K562 (cell line): ENCODE measurements at regions not wholly inside any gene's neighbourhood (a gene's known extent, or its start where the extent isn't known, plus 50 kb on each side); places are given as distances from the start of the nearest gene placed in this dataset.

Experiments
- ATF7 ChIP-seq: fragments of 450-650 bp; IDR thresholded peaks from 2 replicates; pipeline ENCODE4 v1.7.1; 2014; ENCODE audit warnings: mild to moderate bottlenecking, moderate library complexity
- FOXK1 ChIP-seq: sonication (generic); formaldehyde crosslinking; IDR thresholded peaks from 2 replicates; pipeline ENCODE4 v1.8.0; 2022; ENCODE audit warnings: missing genetic modification reagents, mild to moderate bottlenecking, borderline replicate concordance
- GTF2E2 ChIP-seq: fragments of 200-800 bp; sonication (Bioruptor generic); IDR thresholded peaks from 2 replicates; pipeline ENCODE4 v1.6.1; 2016; ENCODE audit warnings: missing genetic modification characterization, missing compliant biosample characterization
- HDAC2 ChIP-seq: fragments of 450-650 bp; IDR thresholded peaks from 2 replicates; pipeline ENCODE4 v1.6.1; 2016; ENCODE audit warnings: mild to moderate bottlenecking
- HIVEP1 ChIP-seq: fragments of 250-450 bp; sonication (Bioruptor Pico); IDR thresholded peaks from 2 replicates; pipeline ENCODE4 v1.4.0; 2020; ENCODE audit warnings: mild to moderate bottlenecking
- HMG20B ChIP-seq: fragments of 250-450 bp; sonication (Bioruptor Pico); IDR thresholded peaks from 2 replicates; pipeline ENCODE4 v1.5.0; 2021; ENCODE audit warnings: mild to moderate bottlenecking
- ZNF146 ChIP-seq: IDR thresholded peaks from one replicate; pipeline ENCODE4 v1.6.1; 2018; ENCODE audit warnings: missing compliant biosample characterization; ENCODE audit not compliant: unreplicated experiment
- TF ChIP-seq, protein P1 (sequence below), 2 experiments: fragments of 200-800 bp in 1 of 2; sonication (Bioruptor generic) in 1 of 2; sonication (generic) in 1 of 2; formaldehyde crosslinking in 1 of 2; IDR thresholded peaks in 1 of 2; conservative IDR thresholded peaks in 1 of 2; 2 replicates each; pipeline versions ENCODE4 v1.5.0 to v1.6.1; 2016 to 2020; ENCODE audit warnings: missing compliant biosample characterization in 1 of 2, missing genetic modification characterization in 1 of 2, missing genetic modification reagents in 1 of 2
- TF ChIP-seq, protein P2 (sequence below): sonication (generic); formaldehyde crosslinking; IDR thresholded peaks from 2 replicates; pipeline ENCODE4 v1.8.1; 2022; ENCODE audit warnings: missing genetic modification reagents
- TF ChIP-seq, protein P3 (sequence below): IDR thresholded peaks from 2 replicates; pipeline ENCODE4 v1.6.1; 2012; ENCODE audit warnings: low read depth, low read length, improper control_type of control experiment, borderline replicate concordance
- TF ChIP-seq, protein P4 (sequence below): fragments of 250-450 bp; sonication (Bioruptor Pico); IDR thresholded peaks from 2 replicates; pipeline ENCODE4 v1.4.0; 2020; ENCODE audit warnings: mild to moderate bottlenecking, moderate library complexity
- TF ChIP-seq, protein P5 (sequence below): sonication (generic); formaldehyde crosslinking; IDR thresholded peaks from 2 replicates; pipeline ENCODE4 v1.8.1; 2023; ENCODE audit warnings: mild to moderate bottlenecking, missing genetic modification reagents
- TF ChIP-seq, protein P6 (sequence below): fragments of 450-650 bp; IDR thresholded peaks from 2 replicates; pipeline ENCODE4 v1.6.1; 2014; ENCODE audit warnings: low read depth, mild to moderate bottlenecking, moderate library complexity, borderline replicate concordance

DNA sequence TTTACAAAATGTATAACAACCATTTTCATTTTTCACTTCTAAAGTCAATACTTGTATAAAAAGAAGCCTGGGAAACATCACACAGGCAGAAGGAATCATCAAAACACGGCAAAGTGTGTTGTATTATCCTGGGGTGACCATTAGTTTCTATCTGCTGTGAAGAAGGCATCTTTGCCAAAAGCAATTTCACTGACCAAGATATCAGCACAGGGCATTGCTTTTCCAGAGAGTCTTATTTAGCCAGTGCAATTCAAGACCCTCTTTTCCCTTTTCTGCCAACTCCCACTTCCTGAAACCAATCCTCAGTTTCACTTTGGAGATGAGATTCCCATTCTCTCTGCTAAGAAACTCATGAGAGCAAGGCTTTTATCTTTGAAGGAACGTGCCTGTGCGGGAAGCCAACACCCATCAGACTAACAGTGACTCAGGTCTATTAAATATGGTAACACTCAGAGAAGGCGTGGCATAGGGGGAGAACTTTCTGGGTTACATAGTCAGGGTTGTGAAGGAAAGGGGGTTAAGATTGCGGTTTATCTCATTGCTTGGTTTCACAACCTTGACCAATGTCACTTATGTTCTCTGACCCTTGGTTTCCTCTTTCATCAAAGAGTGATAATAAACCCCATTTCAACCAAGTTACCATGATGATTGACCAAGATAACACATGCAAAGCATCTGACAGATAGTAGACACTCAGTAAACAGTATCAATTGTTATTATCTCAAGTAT, 666.9 kb upstream of the KLF4 start (continued):
- TF ChIP-seq, protein P1, sequence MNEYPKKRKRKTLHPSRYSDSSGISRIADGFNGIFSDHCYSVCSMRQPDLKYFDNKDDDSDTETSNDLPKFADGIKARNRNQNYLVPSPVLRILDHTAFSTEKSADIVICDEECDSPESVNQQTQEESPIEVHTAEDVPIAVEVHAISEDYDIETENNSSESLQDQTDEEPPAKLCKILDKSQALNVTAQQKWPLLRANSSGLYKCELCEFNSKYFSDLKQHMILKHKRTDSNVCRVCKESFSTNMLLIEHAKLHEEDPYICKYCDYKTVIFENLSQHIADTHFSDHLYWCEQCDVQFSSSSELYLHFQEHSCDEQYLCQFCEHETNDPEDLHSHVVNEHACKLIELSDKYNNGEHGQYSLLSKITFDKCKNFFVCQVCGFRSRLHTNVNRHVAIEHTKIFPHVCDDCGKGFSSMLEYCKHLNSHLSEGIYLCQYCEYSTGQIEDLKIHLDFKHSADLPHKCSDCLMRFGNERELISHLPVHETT (CRISPR knock-in tag; conservative IDR thresholded peaks at IDR 0.05 in 1 of 2, IDR thresholded peaks at IDR 0.05 in 1 of 2) = no peak
- TF ChIP-seq, protein P2, sequence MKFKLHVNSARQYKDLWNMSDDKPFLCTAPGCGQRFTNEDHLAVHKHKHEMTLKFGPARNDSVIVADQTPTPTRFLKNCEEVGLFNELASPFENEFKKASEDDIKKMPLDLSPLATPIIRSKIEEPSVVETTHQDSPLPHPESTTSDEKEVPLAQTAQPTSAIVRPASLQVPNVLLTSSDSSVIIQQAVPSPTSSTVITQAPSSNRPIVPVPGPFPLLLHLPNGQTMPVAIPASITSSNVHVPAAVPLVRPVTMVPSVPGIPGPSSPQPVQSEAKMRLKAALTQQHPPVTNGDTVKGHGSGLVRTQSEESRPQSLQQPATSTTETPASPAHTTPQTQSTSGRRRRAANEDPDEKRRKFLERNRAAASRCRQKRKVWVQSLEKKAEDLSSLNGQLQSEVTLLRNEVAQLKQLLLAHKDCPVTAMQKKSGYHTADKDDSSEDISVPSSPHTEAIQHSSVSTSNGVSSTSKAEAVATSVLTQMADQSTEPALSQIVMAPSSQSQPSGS (CRISPR knock-in tag) = no peak
- TF ChIP-seq HDAC2 (peak; percentile 78), ATF7 (no peak; the same call in 1 of the 2 replicates), HMG20B (no peak), FOXK1 (CRISPR knock-in tag) (no peak), GTF2E2 (no peak), ZNF146 (CRISPR knock-in tag) (no peak), HIVEP1 (no peak)
- TF ChIP-seq, protein P3, sequence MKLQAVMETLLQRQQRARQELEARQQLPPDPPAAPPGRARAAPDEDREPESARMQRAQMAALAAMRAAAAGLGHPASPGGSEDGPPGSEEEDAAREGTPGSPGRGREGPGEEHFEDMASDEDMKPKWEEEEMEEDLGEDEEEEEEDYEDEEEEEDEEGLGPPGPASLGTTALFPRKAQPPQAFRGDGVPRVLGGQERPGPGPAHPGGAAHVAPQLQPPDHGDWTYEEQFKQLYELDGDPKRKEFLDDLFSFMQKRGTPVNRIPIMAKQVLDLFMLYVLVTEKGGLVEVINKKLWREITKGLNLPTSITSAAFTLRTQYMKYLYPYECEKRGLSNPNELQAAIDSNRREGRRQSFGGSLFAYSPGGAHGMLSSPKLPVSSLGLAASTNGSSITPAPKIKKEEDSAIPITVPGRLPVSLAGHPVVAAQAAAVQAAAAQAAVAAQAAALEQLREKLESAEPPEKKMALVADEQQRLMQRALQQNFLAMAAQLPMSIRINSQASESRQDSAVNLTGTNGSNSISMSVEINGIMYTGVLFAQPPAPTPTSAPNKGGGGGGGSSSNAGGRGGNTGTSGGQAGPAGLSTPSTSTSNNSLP = peak; percentile 51; the same call in 1 of the 2 replicates
- TF ChIP-seq, protein P4, sequence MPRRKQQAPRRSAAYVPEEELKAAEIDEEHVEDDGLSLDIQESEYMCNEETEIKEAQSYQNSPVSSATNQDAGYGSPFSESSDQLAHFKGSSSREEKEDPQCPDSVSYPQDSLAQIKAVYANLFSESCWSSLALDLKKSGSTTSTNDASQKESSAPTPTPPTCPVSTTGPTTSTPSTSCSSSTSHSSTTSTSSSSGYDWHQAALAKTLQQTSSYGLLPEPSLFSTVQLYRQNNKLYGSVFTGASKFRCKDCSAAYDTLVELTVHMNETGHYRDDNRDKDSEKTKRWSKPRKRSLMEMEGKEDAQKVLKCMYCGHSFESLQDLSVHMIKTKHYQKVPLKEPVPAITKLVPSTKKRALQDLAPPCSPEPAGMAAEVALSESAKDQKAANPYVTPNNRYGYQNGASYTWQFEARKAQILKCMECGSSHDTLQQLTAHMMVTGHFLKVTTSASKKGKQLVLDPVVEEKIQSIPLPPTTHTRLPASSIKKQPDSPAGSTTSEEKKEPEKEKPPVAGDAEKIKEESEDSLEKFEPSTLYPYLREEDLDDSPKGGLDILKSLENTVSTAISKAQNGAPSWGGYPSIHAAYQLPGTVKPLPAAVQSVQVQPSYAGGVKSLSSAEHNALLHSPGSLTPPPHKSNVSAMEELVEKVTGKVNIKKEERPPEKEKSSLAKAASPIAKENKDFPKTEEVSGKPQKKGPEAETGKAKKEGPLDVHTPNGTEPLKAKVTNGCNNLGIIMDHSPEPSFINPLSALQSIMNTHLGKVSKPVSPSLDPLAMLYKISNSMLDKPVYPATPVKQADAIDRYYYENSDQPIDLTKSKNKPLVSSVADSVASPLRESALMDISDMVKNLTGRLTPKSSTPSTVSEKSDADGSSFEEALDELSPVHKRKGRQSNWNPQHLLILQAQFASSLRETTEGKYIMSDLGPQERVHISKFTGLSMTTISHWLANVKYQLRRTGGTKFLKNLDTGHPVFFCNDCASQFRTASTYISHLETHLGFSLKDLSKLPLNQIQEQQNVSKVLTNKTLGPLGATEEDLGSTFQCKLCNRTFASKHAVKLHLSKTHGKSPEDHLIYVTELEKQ (CRISPR knock-in tag) = no peak
- TF ChIP-seq, protein P5, sequence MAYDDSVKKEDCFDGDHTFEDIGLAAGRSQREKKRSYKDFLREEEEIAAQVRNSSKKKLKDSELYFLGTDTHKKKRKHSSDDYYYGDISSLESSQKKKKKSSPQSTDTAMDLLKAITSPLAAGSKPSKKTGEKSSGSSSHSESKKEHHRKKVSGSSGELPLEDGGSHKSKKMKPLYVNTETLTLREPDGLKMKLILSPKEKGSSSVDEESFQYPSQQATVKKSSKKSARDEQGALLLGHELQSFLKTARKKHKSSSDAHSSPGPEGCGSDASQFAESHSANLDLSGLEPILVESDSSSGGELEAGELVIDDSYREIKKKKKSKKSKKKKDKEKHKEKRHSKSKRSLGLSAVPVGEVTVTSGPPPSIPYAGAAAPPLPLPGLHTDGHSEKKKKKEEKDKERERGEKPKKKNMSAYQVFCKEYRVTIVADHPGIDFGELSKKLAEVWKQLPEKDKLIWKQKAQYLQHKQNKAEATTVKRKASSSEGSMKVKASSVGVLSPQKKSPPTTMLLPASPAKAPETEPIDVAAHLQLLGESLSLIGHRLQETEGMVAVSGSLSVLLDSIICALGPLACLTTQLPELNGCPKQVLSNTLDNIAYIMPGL (CRISPR knock-in tag) = no peak
- TF ChIP-seq, protein P6, sequence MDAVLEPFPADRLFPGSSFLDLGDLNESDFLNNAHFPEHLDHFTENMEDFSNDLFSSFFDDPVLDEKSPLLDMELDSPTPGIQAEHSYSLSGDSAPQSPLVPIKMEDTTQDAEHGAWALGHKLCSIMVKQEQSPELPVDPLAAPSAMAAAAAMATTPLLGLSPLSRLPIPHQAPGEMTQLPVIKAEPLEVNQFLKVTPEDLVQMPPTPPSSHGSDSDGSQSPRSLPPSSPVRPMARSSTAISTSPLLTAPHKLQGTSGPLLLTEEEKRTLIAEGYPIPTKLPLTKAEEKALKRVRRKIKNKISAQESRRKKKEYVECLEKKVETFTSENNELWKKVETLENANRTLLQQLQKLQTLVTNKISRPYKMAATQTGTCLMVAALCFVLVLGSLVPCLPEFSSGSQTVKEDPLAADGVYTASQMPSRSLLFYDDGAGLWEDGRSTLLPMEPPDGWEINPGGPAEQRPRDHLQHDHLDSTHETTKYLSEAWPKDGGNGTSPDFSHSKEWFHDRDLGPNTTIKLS = no peak
